RWPE2 (cell line): ENCODE measurements at regions not wholly inside any gene's neighbourhood (a gene's known extent, or its start where the extent isn't known, plus 50 kb on each side); places are given as distances from the start of the nearest gene placed in this dataset.
"Not testable (repeated sequence)": the region's sequence is repeated elsewhere in the genome, so short reads cannot be mapped to it uniquely, and the experiment has no call there.

Source experiments
- ATAC-seq: fragments of 200-7000 bp; cut with Tn5 transposase; 3 replicates; pipeline ENCODE4 v1.9.1; 2021; ENCODE audit warnings: low read depth
- DNase-seq: peaks from one replicate; pipeline ENCODE4 v3.0.0-alpha.2; 2020; ENCODE audit warnings: low spot score
- H3K27ac ChIP-seq: fragments of 450-650 bp; 2 replicates; pipeline ENCODE4 v1.5.1; 2017; ENCODE audit warnings: mild to moderate bottlenecking; ENCODE audit not compliant: poor library complexity, severe bottlenecking
- H3K27me3 ChIP-seq: fragments of 250-450 bp; sonication (Bioruptor Pico); 2 replicates; pipeline ENCODE4 v1.5.1; 2021; ENCODE audit warnings: mild to moderate bottlenecking, moderate library complexity; ENCODE audit not compliant: insufficient read depth, poor library complexity, severe bottlenecking
- H3K36me3 ChIP-seq: fragments of 250-450 bp; sonication (Bioruptor Pico); 2 replicates; pipeline ENCODE4 v1.5.1; 2020; ENCODE audit warnings: low read depth, mild to moderate bottlenecking, moderate library complexity
- H3K4me1 ChIP-seq: fragments of 250-450 bp; sonication (Bioruptor Pico); 2 replicates; pipeline ENCODE4 v1.5.1; 2021; ENCODE audit warnings: mild to moderate bottlenecking, moderate library complexity; ENCODE audit not compliant: insufficient read depth, poor library complexity, severe bottlenecking
- H3K4me3 ChIP-seq: fragments of 250-450 bp; sonication (Bioruptor Pico); 2 replicates; pipeline ENCODE4 v1.5.1; 2021; ENCODE audit warnings: mild to moderate bottlenecking, moderate library complexity; ENCODE audit not compliant: severe bottlenecking
- H3K9me3 ChIP-seq: fragments of 250-450 bp; sonication (Bioruptor Pico); 2 replicates; pipeline ENCODE4 v1.5.1; 2021; ENCODE audit warnings: mild to moderate bottlenecking, moderate library complexity; ENCODE audit not compliant: severe bottlenecking
- TF ChIP-seq, protein P1 (sequence below): fragments of 450-650 bp; IDR thresholded peaks from one replicate; pipeline ENCODE4 v1.5.1; 2017; ENCODE audit warnings: mild to moderate bottlenecking, moderate library complexity; ENCODE audit not compliant: poor library complexity, severe bottlenecking

DNA sequence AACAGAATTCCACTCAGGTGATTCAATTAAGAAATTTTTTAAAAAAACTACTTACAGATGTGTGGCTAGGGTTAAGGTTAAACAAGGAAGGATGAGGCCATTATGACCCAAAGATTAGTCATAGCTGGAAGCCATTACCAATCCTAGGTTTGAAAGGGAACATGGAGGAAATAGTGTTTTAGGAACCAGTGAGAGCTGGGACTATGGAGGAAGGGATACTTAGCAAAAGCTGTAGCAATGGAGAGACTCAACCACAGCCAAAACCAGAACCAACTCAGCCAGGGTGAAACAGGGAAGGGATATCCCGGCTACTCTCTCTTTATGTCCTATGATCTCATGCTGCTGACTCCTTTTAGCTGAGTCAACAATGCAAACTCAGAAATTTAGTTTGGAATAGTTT, 148.6 kb upstream of the CNKSR2 start:
- Histone ChIP-seq H3K27me3 (no peaks in the 10 kb centered on the region), H3K36me3 (no peaks in the 10 kb centered on the region), H3K4me1 (no peaks in the 10 kb centered on the region), H3K9me3 (no peaks in the 10 kb centered on the region), H3K4me3 (no peak overlapping the region), H3K27ac (no peak overlapping the region)
- TF ChIP-seq, protein P1, sequence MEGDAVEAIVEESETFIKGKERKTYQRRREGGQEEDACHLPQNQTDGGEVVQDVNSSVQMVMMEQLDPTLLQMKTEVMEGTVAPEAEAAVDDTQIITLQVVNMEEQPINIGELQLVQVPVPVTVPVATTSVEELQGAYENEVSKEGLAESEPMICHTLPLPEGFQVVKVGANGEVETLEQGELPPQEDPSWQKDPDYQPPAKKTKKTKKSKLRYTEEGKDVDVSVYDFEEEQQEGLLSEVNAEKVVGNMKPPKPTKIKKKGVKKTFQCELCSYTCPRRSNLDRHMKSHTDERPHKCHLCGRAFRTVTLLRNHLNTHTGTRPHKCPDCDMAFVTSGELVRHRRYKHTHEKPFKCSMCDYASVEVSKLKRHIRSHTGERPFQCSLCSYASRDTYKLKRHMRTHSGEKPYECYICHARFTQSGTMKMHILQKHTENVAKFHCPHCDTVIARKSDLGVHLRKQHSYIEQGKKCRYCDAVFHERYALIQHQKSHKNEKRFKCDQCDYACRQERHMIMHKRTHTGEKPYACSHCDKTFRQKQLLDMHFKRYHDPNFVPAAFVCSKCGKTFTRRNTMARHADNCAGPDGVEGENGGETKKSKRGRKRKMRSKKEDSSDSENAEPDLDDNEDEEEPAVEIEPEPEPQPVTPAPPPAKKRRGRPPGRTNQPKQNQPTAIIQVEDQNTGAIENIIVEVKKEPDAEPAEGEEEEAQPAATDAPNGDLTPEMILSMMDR = no peak
- no peak; the same call in 2 of the 3 replicates for ATAC-seq
- DNase-seq = no peak

DNA sequence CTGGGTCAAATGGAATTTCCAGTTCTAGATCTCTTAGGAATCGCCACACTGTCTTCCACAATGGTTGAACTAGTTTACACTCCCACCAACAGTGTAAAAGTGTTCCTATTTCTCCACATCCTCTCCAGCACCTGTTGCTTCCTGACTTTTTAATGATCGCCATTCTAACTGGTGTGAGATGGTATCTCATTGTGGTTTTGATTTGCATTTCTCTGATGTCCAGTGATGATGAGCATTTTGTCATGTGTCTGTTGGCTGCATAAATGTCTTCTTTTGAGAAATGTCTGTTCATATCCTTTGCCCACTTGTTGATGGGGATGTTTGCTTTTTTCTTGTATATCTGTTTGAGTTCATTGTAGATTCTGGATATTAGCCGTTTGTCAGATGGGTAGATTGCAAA, 145.2 kb upstream of the CNKSR2 start:
- not testable (repeated sequence) for H3K4me1 ChIP-seq, H3K27me3 ChIP-seq, H3K36me3 ChIP-seq, ATAC-seq, H3K4me3 ChIP-seq, DNase-seq, H3K27ac ChIP-seq, H3K9me3 ChIP-seq

DNA sequence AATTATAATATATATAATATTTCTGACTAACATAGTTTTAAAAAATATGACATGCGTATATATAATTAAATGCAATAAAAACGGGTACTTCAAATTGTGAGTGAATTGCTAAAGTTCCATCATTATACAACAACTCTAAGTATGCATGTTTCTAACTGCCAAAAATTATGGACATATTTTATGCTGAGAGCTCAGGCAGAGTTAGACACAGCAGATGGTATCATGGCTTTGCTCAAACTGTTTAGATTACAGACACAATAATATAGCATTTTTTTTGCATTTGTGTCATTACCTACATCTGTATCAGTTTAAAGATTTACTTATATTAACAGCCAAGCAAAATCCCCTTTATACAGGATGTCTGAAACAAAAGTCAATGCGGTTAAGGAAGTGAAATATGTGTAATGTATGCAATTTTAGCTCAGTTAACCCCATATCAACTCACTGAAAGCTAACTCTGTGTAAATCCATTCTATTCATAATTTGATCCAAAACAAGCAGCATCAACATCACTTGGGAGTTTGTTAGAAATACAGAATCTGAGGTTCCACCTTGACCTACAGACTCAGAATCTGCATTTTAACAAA, 119.1 kb upstream of the CNKSR2 start:
- Histone ChIP-seq H3K27ac (no peak overlapping the region), H3K36me3 (no peaks in the 10 kb centered on the region), H3K9me3 (no peaks in the 10 kb centered on the region), H3K4me3 (no peak overlapping the region), H3K4me1 (no peaks in the 10 kb centered on the region), H3K27me3 (no peaks in the 10 kb centered on the region)
- TF ChIP-seq, protein P1 = no peak
- ATAC-seq (no peak), DNase-seq (no peak)

DNA sequence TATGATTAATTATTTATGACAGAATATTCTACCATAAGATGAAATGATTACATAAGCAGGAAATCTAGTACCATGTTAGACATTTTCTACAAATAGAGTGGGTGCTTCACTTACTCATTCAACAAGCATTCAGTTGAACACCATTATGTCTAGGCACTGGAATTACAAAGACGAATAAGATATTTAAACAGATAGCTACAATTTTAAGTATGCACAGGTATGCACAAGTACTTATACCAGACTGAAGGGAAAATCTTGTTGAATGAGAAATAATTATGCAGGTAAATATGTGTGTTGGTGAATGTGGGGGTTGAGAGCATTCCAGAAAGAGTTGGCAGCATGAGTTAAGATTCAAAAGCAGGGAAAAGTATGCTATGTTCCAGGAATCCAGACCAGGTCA, 107.3 kb upstream of the CNKSR2 start:
- no peak for ATAC-seq
- DNase-seq = no peak
- Histone ChIP-seq H3K27me3 (no peaks in the 10 kb centered on the region), H3K9me3 (no peaks in the 10 kb centered on the region), H3K4me1 (no peaks in the 10 kb centered on the region), H3K36me3 (no peaks in the 10 kb centered on the region), H3K27ac (no peak overlapping the region), H3K4me3 (no peak overlapping the region)
- TF ChIP-seq, protein P1 = no peak

DNA sequence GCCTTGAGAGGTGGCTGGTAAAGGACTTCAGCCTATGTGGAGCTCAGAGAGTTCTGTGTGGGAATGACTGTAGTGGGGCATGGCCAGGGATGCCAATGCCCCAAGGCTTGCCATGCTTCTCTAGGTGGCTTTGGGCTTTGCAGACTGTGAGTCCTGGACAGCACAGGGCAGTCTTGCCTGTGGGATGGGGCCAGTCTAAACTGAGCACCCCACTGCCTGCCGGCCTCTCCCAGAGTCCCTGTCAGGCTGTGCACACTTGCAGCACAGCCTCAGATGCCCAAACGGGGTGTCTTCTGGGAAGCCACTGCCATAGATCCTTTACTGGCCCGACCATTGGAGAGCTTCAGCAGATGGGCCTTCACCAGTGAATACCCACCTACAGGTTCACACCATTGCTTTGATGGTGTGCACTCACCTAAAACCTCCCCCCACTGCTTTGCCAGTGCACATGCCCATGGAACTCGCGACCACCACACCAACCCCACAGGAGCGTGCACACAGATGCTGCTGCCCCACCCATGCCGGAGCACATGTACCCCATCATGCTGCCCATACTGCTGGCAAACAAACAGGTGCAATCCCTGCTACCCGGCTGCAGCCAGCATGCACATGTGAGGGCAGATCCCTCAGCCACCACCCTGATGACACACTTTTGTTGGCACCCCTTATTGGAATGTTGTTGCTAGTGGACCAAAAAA, 97.3 kb upstream of the CNKSR2 start:
- no peaks in the 10 kb centered on the region for H3K4me1 ChIP-seq
- H3K27ac ChIP-seq = no peak overlapping the region
- no peaks in the 10 kb centered on the region for H3K27me3 ChIP-seq
- TF ChIP-seq, protein P1 = no peak
- H3K4me3 ChIP-seq = no peak overlapping the region
- H3K36me3 ChIP-seq = no peaks in the 10 kb centered on the region
- no peak for DNase-seq
- H3K9me3 ChIP-seq = no peaks in the 10 kb centered on the region
- no peak for ATAC-seq
